Dendritic cell treated with granulocyte-macrophage colony-stimulating factor and Interleukin-4, amounts not matched to agents 40 ng/mL and 50 ng/mL, for 4 days (primary cell): ENCODE measurements at regions not wholly inside any gene's neighbourhood (a gene's known extent, or its start where the extent isn't known, plus 50 kb on each side); places are given as distances from the start of the nearest gene placed in this dataset.
"Not testable (repeated sequence)": the region's sequence is repeated elsewhere in the genome, so short reads cannot be mapped to it uniquely, and the experiment has no call there.

Source experiments
- H3K27ac Mint-ChIP-seq: one replicate; pipeline ENCODE4 v1.8.0; 2022; ENCODE audit warnings: mild to moderate bottlenecking, mixed read lengths
- H3K27me3 Mint-ChIP-seq: one replicate; pipeline ENCODE4 v1.8.0; 2022; ENCODE audit warnings: mild to moderate bottlenecking, mixed read lengths
- H3K36me3 Mint-ChIP-seq: one replicate; pipeline ENCODE4 v1.8.0; 2022; ENCODE audit warnings: low read depth, mixed read lengths
- H3K4me1 Mint-ChIP-seq: one replicate; pipeline ENCODE4 v1.8.0; 2022; ENCODE audit warnings: low read depth, mixed read lengths
- H3K4me3 Mint-ChIP-seq: one replicate; pipeline ENCODE4 v1.8.0; 2022; ENCODE audit warnings: mild to moderate bottlenecking, moderate library complexity, mixed read lengths
- H3K9me3 Mint-ChIP-seq: one replicate; pipeline ENCODE4 v1.8.0; 2022; ENCODE audit warnings: mixed read lengths
- intact Hi-C: fragments of 100-400 bp; cut with micrococcal nuclease; formaldehyde crosslinking; loops from one replicate; pipeline ENCODE4 v1.15.0; 2022

- intact Hi-C loops: no loop called here
- Mint-ChIP-seq H3K36me3 (no peaks in the 10 kb centered on the region), H3K4me3 (no peak overlapping the region), H3K9me3 (peaks cover 8% of the 10 kb centered on the region), H3K27me3 (no peaks in the 10 kb centered on the region), H3K27ac (no peak overlapping the region), H3K4me1 (no peaks in the 10 kb centered on the region)
Measured at GRCh38 chr13:56558698-56559320, 581.9 kb upstream of the PRR20A start.

- Mint-ChIP-seq H3K4me3 (no peak overlapping the region), H3K9me3 (peaks cover 8% of the 10 kb centered on the region), H3K4me1 (no peaks in the 10 kb centered on the region), H3K27ac (no peak overlapping the region), H3K36me3 (no peaks in the 10 kb centered on the region), H3K27me3 (no peaks in the 10 kb centered on the region)
- intact Hi-C loops: no loop called here
Measured at GRCh38 chr13:56561327-56561726, 579.4 kb upstream of the PRR20A start.

DNA sequence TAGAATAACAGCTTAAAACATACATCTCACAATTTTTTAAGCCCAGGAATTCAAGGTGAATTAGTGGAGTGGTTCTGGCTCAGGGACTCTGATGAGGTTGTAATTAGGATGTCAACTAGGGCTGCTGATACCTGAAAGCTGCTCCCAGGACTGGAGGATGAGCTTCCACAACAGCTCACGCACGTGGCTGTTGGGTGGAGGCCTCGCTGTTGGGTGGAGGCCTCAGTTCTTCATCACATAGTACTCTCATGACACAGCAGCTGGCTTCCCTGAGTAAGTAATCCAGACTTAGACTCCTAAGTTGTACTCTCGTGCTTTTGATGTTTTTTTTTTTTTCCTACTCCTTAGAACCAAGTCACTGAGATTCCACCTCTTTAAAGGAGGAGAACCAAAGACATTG is 577.1 kb upstream of the PRR20A start:
- H3K9me3 Mint-ChIP-seq: no peaks in the 10 kb centered on the region
- H3K27me3 Mint-ChIP-seq: no peaks in the 10 kb centered on the region
- H3K4me3 Mint-ChIP-seq: no peak overlapping the region
- intact Hi-C loops: no loop called here
- H3K27ac Mint-ChIP-seq: no peak overlapping the region
- no peaks in the 10 kb centered on the region for H3K36me3 Mint-ChIP-seq
- H3K4me1 Mint-ChIP-seq: no peaks in the 10 kb centered on the region

- Mint-ChIP-seq H3K9me3 (peaks cover 44% of the 10 kb centered on the region), H3K27me3 (no peaks in the 10 kb centered on the region), H3K4me1 (no peaks in the 10 kb centered on the region), H3K27ac (no peak overlapping the region), H3K4me3 (no peak overlapping the region), H3K36me3 (no peaks in the 10 kb centered on the region)
- intact Hi-C loops: no loop called here
Measured at GRCh38 chr13:56586976-56587375, 553.7 kb upstream of the PRR20A start.

- Mint-ChIP-seq H3K36me3 (no peaks in the 10 kb centered on the region), H3K9me3 (peaks cover 16% of the 10 kb centered on the region), H3K27me3 (no peaks in the 10 kb centered on the region), H3K4me3 (no peak overlapping the region), H3K4me1 (no peaks in the 10 kb centered on the region), H3K27ac (no peak overlapping the region)
- intact Hi-C loops: no loop called here
Measured at GRCh38 chr13:56615572-56615971, 525.1 kb upstream of the PRR20A start.

- Mint-ChIP-seq H3K27ac (no peak overlapping the region), H3K4me1 (no peaks in the 10 kb centered on the region), H3K4me3 (no peak overlapping the region), H3K9me3 (peaks cover 37% of the 10 kb centered on the region), H3K27me3 (no peaks in the 10 kb centered on the region), H3K36me3 (no peaks in the 10 kb centered on the region)
- intact Hi-C loops: no loop called here
Measured at GRCh38 chr13:56622840-56623239, 517.9 kb upstream of the PRR20A start.

DNA sequence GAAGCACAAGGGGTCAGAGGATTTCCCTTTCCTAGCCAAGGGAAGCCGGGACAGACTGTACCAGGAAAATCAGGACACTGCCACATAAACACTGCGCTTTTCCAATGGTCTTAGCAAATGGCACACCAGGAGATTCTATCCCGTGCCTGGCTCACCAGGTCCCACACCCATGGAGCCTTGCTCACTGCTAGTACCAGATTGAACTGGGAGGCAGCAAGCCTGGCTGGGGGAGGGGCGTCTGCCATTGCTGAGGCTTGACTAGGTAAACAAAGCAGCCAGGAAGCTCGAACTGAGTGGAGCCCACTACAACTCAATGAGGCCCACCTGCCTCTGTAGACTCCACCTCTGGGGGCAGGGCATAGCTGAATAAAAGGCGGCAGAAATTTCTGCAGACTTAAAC is 511.8 kb upstream of the PRR20A start:
- H3K4me1 Mint-ChIP-seq, H3K27me3 Mint-ChIP-seq, H3K4me3 Mint-ChIP-seq, H3K27ac Mint-ChIP-seq, H3K36me3 Mint-ChIP-seq, intact Hi-C loops: not testable (repeated sequence)
- H3K9me3 Mint-ChIP-seq: peaks cover 70% of the 10 kb centered on the region

DNA sequence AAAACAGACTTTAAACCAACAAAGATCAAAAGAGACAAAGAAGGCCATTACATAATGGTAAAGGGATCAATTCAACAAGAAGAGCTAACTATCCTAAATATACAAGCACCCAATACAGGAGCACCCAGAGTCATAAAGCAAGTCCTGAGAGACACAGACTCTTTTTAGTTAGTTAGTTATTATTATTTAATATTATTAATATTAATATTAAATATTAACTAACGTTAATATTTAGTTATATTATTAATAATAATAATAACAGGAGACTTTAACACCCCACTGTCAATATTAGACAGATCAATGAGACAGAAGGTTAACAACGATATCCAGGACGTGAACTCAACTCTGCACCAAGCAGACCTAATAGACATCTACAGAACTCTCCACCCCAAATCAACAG is 509.7 kb upstream of the PRR20A start:
- H3K27ac Mint-ChIP-seq, H3K27me3 Mint-ChIP-seq, intact Hi-C loops, H3K36me3 Mint-ChIP-seq, H3K4me1 Mint-ChIP-seq, H3K4me3 Mint-ChIP-seq: not testable (repeated sequence)
- H3K9me3 Mint-ChIP-seq: peaks cover 55% of the 10 kb centered on the region

DNA sequence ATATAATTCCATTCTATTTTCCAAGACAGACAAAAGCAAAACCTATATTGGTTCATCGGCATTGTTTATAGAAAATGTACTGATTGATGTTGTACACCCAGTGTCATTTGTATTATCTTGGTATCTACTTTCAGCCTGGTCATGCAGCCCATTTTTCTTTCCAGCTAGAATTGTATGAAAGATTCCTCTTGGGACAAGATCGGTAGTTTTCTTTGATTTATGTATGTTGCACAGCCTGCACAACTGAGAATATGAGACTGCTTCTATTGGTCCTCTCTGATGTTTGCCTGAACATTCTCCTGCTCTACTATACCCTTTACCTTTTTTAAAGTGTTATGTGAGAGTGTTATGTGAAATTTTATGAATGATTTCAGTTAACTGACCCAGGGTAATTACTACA is 487.7 kb upstream of the PRR20A start:
- no peaks in the 10 kb centered on the region for H3K36me3 Mint-ChIP-seq
- H3K9me3 Mint-ChIP-seq: peaks cover 23% of the 10 kb centered on the region
- H3K4me3 Mint-ChIP-seq: no peak overlapping the region
- H3K4me1 Mint-ChIP-seq: no peaks in the 10 kb centered on the region
- intact Hi-C loops: no loop called here
- H3K27ac Mint-ChIP-seq: no peak overlapping the region
- H3K27me3 Mint-ChIP-seq: no peaks in the 10 kb centered on the region

DNA sequence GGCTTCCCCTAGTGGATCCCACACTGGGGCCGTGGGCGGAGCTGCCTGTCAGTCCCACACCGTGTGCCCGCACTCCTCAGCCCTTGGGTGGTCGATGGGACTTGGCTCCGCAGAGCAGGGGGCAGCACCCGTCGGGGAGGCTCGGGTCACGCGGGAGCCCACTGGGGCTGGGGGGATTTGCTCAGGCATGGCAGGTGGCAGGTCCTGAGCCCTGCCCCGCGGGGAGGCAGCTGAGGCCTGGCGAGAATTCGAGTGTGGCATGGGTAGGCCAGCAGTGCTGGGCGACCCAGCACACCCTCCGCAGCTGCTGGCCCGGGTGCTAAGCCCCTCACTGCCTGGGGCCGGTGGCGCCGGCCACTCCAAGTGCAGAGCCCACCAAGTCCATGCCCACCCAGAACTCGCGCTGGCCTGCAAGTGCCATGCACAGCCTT is 481.7 kb upstream of the PRR20A start:
- Mint-ChIP-seq H3K27me3 (no peaks in the 10 kb centered on the region), H3K4me3 (no peak overlapping the region), H3K4me1 (no peaks in the 10 kb centered on the region), H3K9me3 (peaks cover 44% of the 10 kb centered on the region), H3K27ac (no peak overlapping the region), H3K36me3 (no peaks in the 10 kb centered on the region)
- intact Hi-C loops: no loop called here

GRCh38 chr13:56670563-56670962 is 470.2 kb upstream of the PRR20A start:
- no peaks in the 10 kb centered on the region for H3K27me3 Mint-ChIP-seq
- H3K4me1 Mint-ChIP-seq: no peaks in the 10 kb centered on the region

GRCh38 chr13:56681404-56681803 is 459.3 kb upstream of the PRR20A start:
- H3K4me1 Mint-ChIP-seq: no peaks in the 10 kb centered on the region
- intact Hi-C loops: no loop called here
- no peak overlapping the region for H3K27ac Mint-ChIP-seq
- H3K36me3 Mint-ChIP-seq: no peaks in the 10 kb centered on the region
- H3K27me3 Mint-ChIP-seq: no peaks in the 10 kb centered on the region
- H3K4me3 Mint-ChIP-seq: no peak overlapping the region
- peaks cover 20% of the 10 kb centered on the region for H3K9me3 Mint-ChIP-seq

More at GRCh38 chr13:56670563-56670962, 470.2 kb upstream of the PRR20A start:
- Mint-ChIP-seq H3K36me3 (no peaks in the 10 kb centered on the region), H3K9me3 (peaks cover 11% of the 10 kb centered on the region), H3K27ac (no peak overlapping the region), H3K4me3 (no peak overlapping the region)
- intact Hi-C loops: no loop called here

- Mint-ChIP-seq H3K27me3 (no peaks in the 10 kb centered on the region), H3K27ac (no peak overlapping the region), H3K9me3 (no peaks in the 10 kb centered on the region), H3K4me3 (no peak overlapping the region), H3K36me3 (no peaks in the 10 kb centered on the region), H3K4me1 (no peaks in the 10 kb centered on the region)
- intact Hi-C loops: no loop called here
Measured at GRCh38 chr13:56687131-56687530, 453.6 kb upstream of the PRR20A start.

- Mint-ChIP-seq H3K36me3 (no peaks in the 10 kb centered on the region), H3K27ac (no peak overlapping the region), H3K27me3 (no peaks in the 10 kb centered on the region), H3K4me1 (no peaks in the 10 kb centered on the region), H3K9me3 (peaks cover 17% of the 10 kb centered on the region), H3K4me3 (no peak overlapping the region)
- intact Hi-C loops: no loop called here
Measured at GRCh38 chr13:56697011-56697410, 443.7 kb upstream of the PRR20A start.

- peaks cover 18% of the 10 kb centered on the region for H3K9me3 Mint-ChIP-seq
- no peak overlapping the region for H3K4me3 Mint-ChIP-seq
- H3K27me3 Mint-ChIP-seq: no peaks in the 10 kb centered on the region
- H3K4me1 Mint-ChIP-seq: no peaks in the 10 kb centered on the region
- H3K27ac Mint-ChIP-seq: no peak overlapping the region
- no peaks in the 10 kb centered on the region for H3K36me3 Mint-ChIP-seq
- intact Hi-C loops: no loop called here
Measured at GRCh38 chr13:56700324-56700723, 440.4 kb upstream of the PRR20A start.
